ENCODE measurements at regions not wholly inside any gene's neighbourhood (a gene's known extent, or its start where the extent isn't known, plus 50 kb on each side); places are given as distances from the start of the nearest gene placed in this dataset.
A peak's percentile ranks its signal among the peaks of the same experiment; 100 is the strongest.
"Not testable (repeated sequence)": the region's sequence is repeated elsewhere in the genome, so short reads cannot be mapped to it uniquely, and the experiment has no call there.

GRCh38 chr1:121551491-121551890 lies 366.7 kb downstream of the SRGAP2C start:
- DNase-seq; in situ Hi-C loops (cut with MboI; ENCODE audit: low pct_unique_long_range_greater_than_20kb, low sequenced_read_pairs): not testable (repeated sequence)

- in situ Hi-C loops (cut with MboI; ENCODE audit: low pct_unique_long_range_greater_than_20kb, low sequenced_read_pairs) = not testable (repeated sequence)
These were observed 371.8 kb downstream of the SRGAP2C start for GRCh38 chr1:121556560-121556959.

GRCh38 chr1:121558034-121558433 lies 373.3 kb downstream of the SRGAP2C start:
- DNase-seq; in situ Hi-C loops (cut with MboI; ENCODE audit: low pct_unique_long_range_greater_than_20kb, low sequenced_read_pairs): not testable (repeated sequence)

More at GRCh38 chr1:121556560-121556959, 371.8 kb downstream of the SRGAP2C start:
- DNase-seq = not testable (repeated sequence)

GRCh38 chr1:121558514-121558913 lies 373.7 kb downstream of the SRGAP2C start:
- DNase-seq = peak; percentile 31
- in situ Hi-C loops (cut with MboI; ENCODE audit: low pct_unique_long_range_greater_than_20kb, low sequenced_read_pairs) = no loop called here

- no peak for DNase-seq
- in situ Hi-C loops (cut with MboI; ENCODE audit: low pct_unique_long_range_greater_than_20kb, low sequenced_read_pairs) = no loop called here
These were observed 381.6 kb downstream of the SRGAP2C start for GRCh38 chr1:121566346-121566745.

GRCh38 chr1:121569428-121569827 lies 384.7 kb downstream of the SRGAP2C start:
- no peak for DNase-seq
- in situ Hi-C loops (cut with MboI; ENCODE audit: low pct_unique_long_range_greater_than_20kb, low sequenced_read_pairs) = no loop called here

- in situ Hi-C loops (cut with MboI; ENCODE audit: low pct_unique_long_range_greater_than_20kb, low sequenced_read_pairs) = not testable (repeated sequence)
These were observed 389.2 kb downstream of the SRGAP2C start for GRCh38 chr1:121573881-121574504.

GRCh38 chr1:121574505-121574899 lies 389.7 kb downstream of the SRGAP2C start:
- in situ Hi-C loops (cut with MboI; ENCODE audit: low pct_unique_long_range_greater_than_20kb, low sequenced_read_pairs); DNase-seq: not testable (repeated sequence)

More at GRCh38 chr1:121573881-121574504, 389.2 kb downstream of the SRGAP2C start:
- not testable (repeated sequence) for DNase-seq

GRCh38 chr1:121582898-121583297 lies 398.1 kb downstream of the SRGAP2C start:
- DNase-seq = peak; percentile 55
- in situ Hi-C loops (cut with MboI; ENCODE audit: low pct_unique_long_range_greater_than_20kb, low sequenced_read_pairs) = not testable (repeated sequence)

- in situ Hi-C loops (cut with MboI; ENCODE audit: low pct_unique_long_range_greater_than_20kb, low sequenced_read_pairs) = no loop called here
- DNase-seq = peak; percentile 13
These were observed 401.8 kb downstream of the SRGAP2C start for GRCh38 chr1:121586369-121587229.

GRCh38 chr1:121587230-121587569 lies 402.4 kb downstream of the SRGAP2C start:
- no peak for DNase-seq
- in situ Hi-C loops (cut with MboI; ENCODE audit: low pct_unique_long_range_greater_than_20kb, low sequenced_read_pairs) = no loop called here

- no peak for DNase-seq
- in situ Hi-C loops (cut with MboI; ENCODE audit: low pct_unique_long_range_greater_than_20kb, low sequenced_read_pairs) = no loop called here
These were observed 403.0 kb downstream of the SRGAP2C start for GRCh38 chr1:121587777-121588176.

GRCh38 chr1:121594096-121594495 lies 409.3 kb downstream of the SRGAP2C start:
- in situ Hi-C loops (cut with MboI; ENCODE audit: low pct_unique_long_range_greater_than_20kb, low sequenced_read_pairs) = no loop called here
- no peak for DNase-seq

- in situ Hi-C loops (cut with MboI; ENCODE audit: low pct_unique_long_range_greater_than_20kb, low sequenced_read_pairs) = no loop called here
- peak; percentile 43 for DNase-seq
These were observed 410.3 kb downstream of the SRGAP2C start for GRCh38 chr1:121595089-121595488.

- in situ Hi-C loops (cut with MboI; ENCODE audit: low pct_unique_long_range_greater_than_20kb, low sequenced_read_pairs); DNase-seq: not testable (repeated sequence)
These were observed 420.2 kb downstream of the SRGAP2C start for GRCh38 chr1:121604843-121605444.

GRCh38 chr1:121607499-121607898 lies 422.7 kb downstream of the SRGAP2C start:
- in situ Hi-C loops (cut with MboI; ENCODE audit: low pct_unique_long_range_greater_than_20kb, low sequenced_read_pairs); DNase-seq: not testable (repeated sequence)

All from KBM-7 (cell line).